A549 (cell line): ENCODE measurements at regions not wholly inside any gene's neighbourhood (a gene's known extent, or its start where the extent isn't known, plus 50 kb on each side); places are given as distances from the start of the nearest gene placed in this dataset.

Source experiments
- CHD2 ChIP-seq: fragments of 150-350 bp; IDR thresholded peaks from 2 replicates; pipeline ENCODE4 v1.6.1; 2014; ENCODE audit warnings: low read length; ENCODE audit not compliant: partially characterized antibody
- CTCF ChIP-seq: fragments of >200 bp; sonication (Bioruptor Twin); formaldehyde crosslinking; IDR thresholded peaks from 3 replicates; pipeline ENCODE4 v1.5.1; 2016
- EHMT2 ChIP-seq: fragments of 200-600 bp; sonication (generic); IDR thresholded peaks from 2 replicates; pipeline ENCODE4 v1.6.1; 2016; ENCODE audit warnings: antibody characterized with exemption, low read depth, mild to moderate bottlenecking, moderate library complexity
- EP300 ChIP-seq, 2 experiments: fragments of >200 bp; sonication (Bioruptor Twin); formaldehyde crosslinking; IDR thresholded peaks; 2 replicates in 1 of 2; 3 replicates in 1 of 2; pipeline ENCODE4 v1.6.1; 2016 to 2017
- HES2 ChIP-seq: fragments of >200 bp; sonication (Bioruptor Twin); formaldehyde crosslinking; IDR thresholded peaks from 2 replicates; pipeline ENCODE4 v1.6.1; 2016
- KDM1A ChIP-seq: fragments of 200-600 bp; sonication (generic); IDR thresholded peaks from 2 replicates; pipeline ENCODE4 v1.6.1; 2016; ENCODE audit warnings: low read depth, mild to moderate bottlenecking
- MAFK ChIP-seq: fragments of 450-650 bp; IDR thresholded peaks from 2 replicates; pipeline ENCODE4 v1.6.1; 2014; ENCODE audit not compliant: partially characterized antibody
- MAX ChIP-seq: IDR thresholded peaks from 2 replicates; pipeline ENCODE4 v1.6.1; 2012
- NPAS2 ChIP-seq: fragments of 250-450 bp; sonication (Bioruptor Pico); IDR thresholded peaks from 2 replicates; pipeline ENCODE4 v1.8.0; 2022; ENCODE audit warnings: mild to moderate bottlenecking, moderate library complexity, borderline replicate concordance
- PBX3 ChIP-seq: IDR thresholded peaks from 2 replicates; pipeline ENCODE4 v1.6.1; 2012
- POLR2A ChIP-seq: IDR thresholded peaks from 2 replicates; pipeline ENCODE4 v1.6.1; 2012; ENCODE audit warnings: mild to moderate bottlenecking, low read length
- REST ChIP-seq: fragments of 200-600 bp; sonication (generic); IDR thresholded peaks from 2 replicates; pipeline ENCODE4 v1.6.1; 2016; ENCODE audit warnings: antibody characterized with exemption, mild to moderate bottlenecking, moderate library complexity
- SMC3 ChIP-seq: fragments of >200 bp; sonication (Bioruptor Twin); formaldehyde crosslinking; IDR thresholded peaks from 3 replicates; pipeline ENCODE4 v1.6.1; 2018; ENCODE audit warnings: inconsistent platforms

GRCh38 chr9:91116711-91117110 lies 245.0 kb downstream of the AUH start:
- TF ChIP-seq NPAS2 (CRISPR knock-in tag) (no peak), HES2 (no peak), CTCF (no peak), EP300 (IDR thresholded peaks at IDR 0.05) (no peak), POLR2A (no peak), REST (no peak), KDM1A (no peak), EHMT2 (no peak), MAFK (no peak), PBX3 (no peak), MAX (no peak), SMC3 (no peak), CHD2 (no peak)
